ENCODE measurements at regions not wholly inside any gene's neighbourhood (a gene's known extent, or its start where the extent isn't known, plus 50 kb on each side); places are given as distances from the start of the nearest gene placed in this dataset.

GRCh38 chr13:90253806-90254205, 1093.7 kb upstream of the MIR17HG start:
- no peak overlapping the region for H3K4me3 ChIP-seq
- 88 to 90% methylated on average over 5 of the region's 5 CpGs for WGBS, 2 donors
- H3K36me3 ChIP-seq: no peaks in the 10 kb centered on the region
- H3K27ac ChIP-seq: no peak overlapping the region
- no peak for TF ChIP-seq CTCF (IDR thresholded peaks at IDR 0.05)
- no peak for TF ChIP-seq POLR2A (IDR thresholded peaks at IDR 0.05)
- H3K27me3 ChIP-seq: no peaks in the 10 kb centered on the region
- DNase-seq: no peak
- H3K4me1 ChIP-seq: no peaks in the 10 kb centered on the region
- intact Hi-C loops (cut with DNase I): no loop called here
- peaks cover 0 to 6% (median 0%) of the 10 kb centered on the region in 3 donors for H3K9me3 ChIP-seq

GRCh38 chr13:90254437-90254836, 1093.0 kb upstream of the MIR17HG start:
- 63 to 67% methylated on average over 2 of the region's 2 CpGs for WGBS, 2 donors
- TF ChIP-seq POLR2A (IDR thresholded peaks at IDR 0.05): no peak
- no peak for TF ChIP-seq CTCF (IDR thresholded peaks at IDR 0.05)
- Histone ChIP-seq H3K4me1 (no peaks in the 10 kb centered on the region), H3K36me3 (no peaks in the 10 kb centered on the region), H3K27ac (no peak overlapping the region), H3K27me3 (no peaks in the 10 kb centered on the region), H3K4me3 (no peak overlapping the region), H3K9me3 (peaks cover 0 to 6% (median 0%) of the 10 kb centered on the region in 3 donors)
- no peak for DNase-seq
- intact Hi-C loops (cut with DNase I): no loop called here

GRCh38 chr13:90256746-90257145, 1090.7 kb upstream of the MIR17HG start:
- no peak for TF ChIP-seq CTCF (IDR thresholded peaks at IDR 0.05)
- TF ChIP-seq POLR2A (IDR thresholded peaks at IDR 0.05): no peak
- intact Hi-C loops (cut with DNase I): no loop called here
- WGBS, 2 donors: 80 to 87% methylated on average over 2 of the region's 2 CpGs
- Histone ChIP-seq H3K27ac (no peak overlapping the region), H3K4me1 (no peaks in the 10 kb centered on the region), H3K4me3 (no peak overlapping the region), H3K27me3 (no peaks in the 10 kb centered on the region), H3K36me3 (no peaks in the 10 kb centered on the region), H3K9me3 (peaks cover 0 to 10% (median 0%) of the 10 kb centered on the region in 3 donors)
- no peak for DNase-seq

- H3K27ac ChIP-seq: no peak overlapping the region
- no peaks in the 10 kb centered on the region for H3K27me3 ChIP-seq
- no peak overlapping the region for H3K4me3 ChIP-seq
- DNase-seq: no peak
- TF ChIP-seq POLR2A (IDR thresholded peaks at IDR 0.05): no peak
- TF ChIP-seq CTCF (IDR thresholded peaks at IDR 0.05): no peak
- no peaks in the 10 kb centered on the region for H3K4me1 ChIP-seq
- 90 to 100% methylated on average over 1 of the region's 1 CpG for WGBS, 2 donors
- no peaks in the 10 kb centered on the region for H3K36me3 ChIP-seq
- peaks cover 0 to 3% (median 0%) of the 10 kb centered on the region in 3 donors for H3K9me3 ChIP-seq
- intact Hi-C loops (cut with DNase I): no loop called here
Measured at GRCh38 chr13:90258129-90258528, 1089.4 kb upstream of the MIR17HG start.

- H3K27ac ChIP-seq: no peak overlapping the region
- no peaks in the 10 kb centered on the region for H3K27me3 ChIP-seq
- H3K4me1 ChIP-seq: no peaks in the 10 kb centered on the region
- intact Hi-C loops (cut with DNase I): no loop called here
- no peak overlapping the region for H3K4me3 ChIP-seq
- H3K9me3 ChIP-seq: peaks cover 0 to 3% (median 0%) of the 10 kb centered on the region in 3 donors
- TF ChIP-seq CTCF (IDR thresholded peaks at IDR 0.05) (no peak), POLR2A (IDR thresholded peaks at IDR 0.05) (no peak)
- H3K36me3 ChIP-seq: no peaks in the 10 kb centered on the region
- no peak for DNase-seq
Measured at GRCh38 chr13:90261343-90261742, 1086.1 kb upstream of the MIR17HG start.

All from esophagus squamous epithelium (tissue), 5 donors.